BJ (cell line): ENCODE measurements at regions not wholly inside any gene's neighbourhood (a gene's known extent, or its start where the extent isn't known, plus 50 kb on each side); places are given as distances from the start of the nearest gene placed in this dataset.

Experiments
- CTCF ChIA-PET: fragments of 350-600 bp; formaldehyde crosslinking; extraction: SDS; loops from one replicate; lab custom pipeline; 2021; ENCODE audit warnings: antibody characterized with exemption, inconsistent platforms; lab: Yijun Ruan, JAX
- POLR2A ChIA-PET: fragments of 300-600 bp; sonication (Branson Sonifier 250); formaldehyde crosslinking; extraction: SDS; loops from one replicate; lab custom pipeline; 2021; ENCODE audit warnings: antibody characterized with exemption; lab: Charles Lee
- DNase-seq: peaks from one replicate; pipeline ENCODE4 v3.0.0-alpha.2; 2011; ENCODE audit warnings: low read depth
- H3K27me3 ChIP-seq: 2 replicates; pipeline ENCODE4 v1.6.0; 2011; ENCODE audit warnings: low read length; ENCODE audit not compliant: control insufficient read depth, insufficient read depth
- H3K36me3 ChIP-seq: 2 replicates; pipeline ENCODE4 v1.5.1; 2011; ENCODE audit warnings: low read length; ENCODE audit not compliant: control insufficient read depth, insufficient read depth
- H3K4me3 ChIP-seq: 2 replicates; pipeline ENCODE4 v1.5.1; 2011; ENCODE audit warnings: low read depth, mild to moderate bottlenecking, control low read depth, low read length
- CTCF ChIP-seq: IDR thresholded peaks from 2 replicates; pipeline ENCODE4 v1.5.1; 2011; ENCODE audit warnings: low read depth, mild to moderate bottlenecking, control low read depth, inconsistent platforms, low read length, moderate library complexity; ENCODE audit not compliant: insufficient read depth

- no peak for DNase-seq
- Histone ChIP-seq H3K4me3 (no peak overlapping the region), H3K36me3 (no peaks in the 10 kb centered on the region), H3K27me3 (no peaks in the 10 kb centered on the region)
- POLR2A ChIA-PET, result no interaction called here
- CTCF ChIA-PET, result interaction anchor here (0.9 kb wide), 1 partner anchor 155 kb away, joined by 3 read pairs; no protein-coding TSS in a partner anchor
- TF ChIP-seq CTCF, result no peak
Observed at GRCh38 chr9:111136180-111136579, 97.9 kb upstream of the LPAR1 start.

- no peak for DNase-seq
- POLR2A ChIA-PET, result no interaction called here
- CTCF ChIA-PET, result no interaction called here
Observed at GRCh38 chr9:111131211-111131610, 92.9 kb upstream of the LPAR1 start.

GRCh38 chr9:111120526-111120925 lies 82.3 kb upstream of the LPAR1 start:
- no peak for TF ChIP-seq CTCF
- H3K27me3 ChIP-seq, result no peaks in the 10 kb centered on the region
- no peaks in the 10 kb centered on the region for H3K36me3 ChIP-seq
- POLR2A ChIA-PET, result no interaction called here
- CTCF ChIA-PET, result no interaction called here
- DNase-seq, result no peak
- H3K4me3 ChIP-seq, result no peak overlapping the region

More at GRCh38 chr9:111131211-111131610, 92.9 kb upstream of the LPAR1 start:
- no peaks in the 10 kb centered on the region for H3K27me3 ChIP-seq
- no peaks in the 10 kb centered on the region for H3K36me3 ChIP-seq
- no peak overlapping the region for H3K4me3 ChIP-seq
- TF ChIP-seq CTCF, result no peak

GRCh38 chr9:111118256-111118948 lies 80.1 kb upstream of the LPAR1 start:
- no peak overlapping the region for H3K4me3 ChIP-seq
- DNase-seq, result peak; percentile 79
- TF ChIP-seq CTCF, result no peak
- ChIA-PET CTCF (interaction anchor here (1.1 kb wide), 1 partner anchor 14 kb away, joined by 3 read pairs; no protein-coding TSS in a partner anchor), POLR2A (no interaction called here)
- H3K27me3 ChIP-seq, result no peaks in the 10 kb centered on the region
- H3K36me3 ChIP-seq, result no peaks in the 10 kb centered on the region

GRCh38 chr9:111114486-111114885 lies 76.2 kb upstream of the LPAR1 start:
- Histone ChIP-seq H3K4me3 (no peak overlapping the region), H3K27me3 (no peaks in the 10 kb centered on the region), H3K36me3 (no peaks in the 10 kb centered on the region)
- ChIA-PET POLR2A (no interaction called here), CTCF (no interaction called here)
- DNase-seq, result no peak
- TF ChIP-seq CTCF, result no peak
